ENCODE measurements at regions not wholly inside any gene's neighbourhood (a gene's known extent, or its start where the extent isn't known, plus 50 kb on each side); places are given as distances from the start of the nearest gene placed in this dataset.

DNA sequence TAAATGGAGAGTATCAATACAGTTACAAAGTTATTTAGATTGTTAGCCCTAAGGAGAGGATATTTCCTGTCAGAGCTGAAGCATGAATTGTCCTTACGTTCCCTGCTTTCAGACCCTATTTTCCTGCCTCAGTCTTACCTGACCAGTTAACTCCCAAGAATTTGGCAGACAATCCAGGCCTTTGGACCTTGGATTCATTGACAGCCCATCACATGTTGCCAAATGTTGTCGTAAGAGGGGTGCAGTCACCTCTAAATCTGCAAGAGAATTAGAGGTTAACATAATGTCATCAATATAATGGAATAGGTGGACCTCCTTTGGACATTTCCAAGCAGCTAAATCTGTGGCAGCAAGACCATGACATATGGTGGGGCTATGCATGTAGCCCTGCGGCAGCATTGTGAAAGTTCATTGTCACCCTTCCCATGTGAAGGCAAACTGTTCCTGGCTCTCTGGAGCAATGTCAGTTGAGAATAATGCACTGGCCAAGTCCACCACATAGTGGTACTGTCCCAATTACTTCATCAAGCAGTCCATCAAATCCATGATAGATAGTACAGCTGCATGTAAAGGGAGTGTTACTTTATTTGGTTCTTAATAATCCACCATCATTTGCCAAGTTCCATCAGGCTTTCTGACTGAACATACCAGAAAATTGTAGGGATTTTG is 1137.0 kb upstream of the POU3F4 start:
- intact Hi-C loops (cut with micrococcal nuclease), result no loop called here
- RAD21 ChIA-PET (ENCODE audit: low non-redundant PET in 1 of 2, low total read pairs in 2 of 2, uncharacterized antibody in 2 of 2, unreplicated experiment in 2 of 2), result no interaction called here

More for the DNA sequence above, 1137.0 kb upstream of the POU3F4 start:
- BruUV-seq (replicated peaks), result no TSS peak
- ChIA-PET POLR2A (no interaction called here), CTCF (no interaction called here)
- Histone ChIP-seq H3K4me1 (ENCODE audit: control insufficient read depth in 1 of 2, insufficient read depth in 2 of 2, low read length in 2 of 2) (no peaks in the 10 kb centered on the region), H4K20me1 (ENCODE audit: insufficient read depth) (no peaks in the 10 kb centered on the region), H3K36me3 (ENCODE audit: control insufficient read depth in 1 of 2, insufficient read depth in 2 of 2, low read length in 2 of 2) (no peaks in the 10 kb centered on the region), H3K9ac (ENCODE audit: low read length) (no peak overlapping the region), H3K79me2 (ENCODE audit: insufficient read depth, low read length) (no peaks in the 10 kb centered on the region), H3K9me2 (ENCODE audit: insufficient read depth) (no peaks in the 10 kb centered on the region), H3K27ac (ENCODE audit: low read depth, low read length) (no peak overlapping the region), H3K4me3 (replicated peaks in 1 of 2; ENCODE audit: low read depth in 1 of 2, low read length in 2 of 2) (no peak overlapping the region), H3K27me3 (ENCODE audit: insufficient read depth, low read length) (no peaks in the 10 kb centered on the region), H3K9me3 (ENCODE audit: control insufficient read depth in 1 of 2, insufficient read depth in 1 of 2, low read depth in 1 of 2, low read length in 2 of 2) (no peaks in the 10 kb centered on the region), H2AFZ (ENCODE audit: low read depth, low read length, poor library complexity, severe bottlenecking) (no peak overlapping the region), H3K4me2 (ENCODE audit: low read length) (no peak overlapping the region)
- TF ChIP-seq TCF7L2 (IDR thresholded peaks at IDR 0.05; ENCODE audit: borderline replicate concordance, extremely low read depth, insufficient read depth, insufficient read length) (no peak), EZH2 (IDR thresholded peaks at IDR 0.05) (no peak), ZFX (IDR thresholded peaks at IDR 0.05) (no peak), JUND (IDR thresholded peaks at IDR 0.05) (no peak), EGR1 (IDR thresholded peaks at IDR 0.05; ENCODE audit: low read depth) (no peak), CBX3 (IDR thresholded peaks at IDR 0.05; ENCODE audit: low read depth) (no peak), RAD21 (IDR thresholded peaks at IDR 0.05; ENCODE audit: low read depth) (no peak), MAX (IDR thresholded peaks at IDR 0.05) (no peak), POLR2A (IDR thresholded peaks at IDR 0.05; ENCODE audit: borderline replicate concordance, extremely low read depth, insufficient read depth, insufficient read length) (no peak), EZH2phosphoT487 (IDR thresholded peaks at IDR 0.05; ENCODE audit: borderline replicate concordance) (no peak)
- TF ChIP-seq, protein P1, sequence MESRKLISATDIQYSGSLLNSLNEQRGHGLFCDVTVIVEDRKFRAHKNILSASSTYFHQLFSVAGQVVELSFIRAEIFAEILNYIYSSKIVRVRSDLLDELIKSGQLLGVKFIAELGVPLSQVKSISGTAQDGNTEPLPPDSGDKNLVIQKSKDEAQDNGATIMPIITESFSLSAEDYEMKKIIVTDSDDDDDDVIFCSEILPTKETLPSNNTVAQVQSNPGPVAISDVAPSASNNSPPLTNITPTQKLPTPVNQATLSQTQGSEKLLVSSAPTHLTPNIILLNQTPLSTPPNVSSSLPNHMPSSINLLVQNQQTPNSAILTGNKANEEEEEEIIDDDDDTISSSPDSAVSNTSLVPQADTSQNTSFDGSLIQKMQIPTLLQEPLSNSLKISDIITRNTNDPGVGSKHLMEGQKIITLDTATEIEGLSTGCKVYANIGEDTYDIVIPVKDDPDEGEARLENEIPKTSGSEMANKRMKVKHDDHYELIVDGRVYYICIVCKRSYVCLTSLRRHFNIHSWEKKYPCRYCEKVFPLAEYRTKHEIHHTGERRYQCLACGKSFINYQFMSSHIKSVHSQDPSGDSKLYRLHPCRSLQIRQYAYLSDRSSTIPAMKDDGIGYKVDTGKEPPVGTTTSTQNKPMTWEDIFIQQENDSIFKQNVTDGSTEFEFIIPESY (IDR thresholded peaks at IDR 0.05; ENCODE audit: extremely low read depth, insufficient replicate concordance, low read length), result no peak
- TF ChIP-seq, protein P2, sequence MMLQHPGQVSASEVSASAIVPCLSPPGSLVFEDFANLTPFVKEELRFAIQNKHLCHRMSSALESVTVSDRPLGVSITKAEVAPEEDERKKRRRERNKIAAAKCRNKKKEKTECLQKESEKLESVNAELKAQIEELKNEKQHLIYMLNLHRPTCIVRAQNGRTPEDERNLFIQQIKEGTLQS (IDR thresholded peaks at IDR 0.05), result no peak
- TF ChIP-seq, protein P3, sequence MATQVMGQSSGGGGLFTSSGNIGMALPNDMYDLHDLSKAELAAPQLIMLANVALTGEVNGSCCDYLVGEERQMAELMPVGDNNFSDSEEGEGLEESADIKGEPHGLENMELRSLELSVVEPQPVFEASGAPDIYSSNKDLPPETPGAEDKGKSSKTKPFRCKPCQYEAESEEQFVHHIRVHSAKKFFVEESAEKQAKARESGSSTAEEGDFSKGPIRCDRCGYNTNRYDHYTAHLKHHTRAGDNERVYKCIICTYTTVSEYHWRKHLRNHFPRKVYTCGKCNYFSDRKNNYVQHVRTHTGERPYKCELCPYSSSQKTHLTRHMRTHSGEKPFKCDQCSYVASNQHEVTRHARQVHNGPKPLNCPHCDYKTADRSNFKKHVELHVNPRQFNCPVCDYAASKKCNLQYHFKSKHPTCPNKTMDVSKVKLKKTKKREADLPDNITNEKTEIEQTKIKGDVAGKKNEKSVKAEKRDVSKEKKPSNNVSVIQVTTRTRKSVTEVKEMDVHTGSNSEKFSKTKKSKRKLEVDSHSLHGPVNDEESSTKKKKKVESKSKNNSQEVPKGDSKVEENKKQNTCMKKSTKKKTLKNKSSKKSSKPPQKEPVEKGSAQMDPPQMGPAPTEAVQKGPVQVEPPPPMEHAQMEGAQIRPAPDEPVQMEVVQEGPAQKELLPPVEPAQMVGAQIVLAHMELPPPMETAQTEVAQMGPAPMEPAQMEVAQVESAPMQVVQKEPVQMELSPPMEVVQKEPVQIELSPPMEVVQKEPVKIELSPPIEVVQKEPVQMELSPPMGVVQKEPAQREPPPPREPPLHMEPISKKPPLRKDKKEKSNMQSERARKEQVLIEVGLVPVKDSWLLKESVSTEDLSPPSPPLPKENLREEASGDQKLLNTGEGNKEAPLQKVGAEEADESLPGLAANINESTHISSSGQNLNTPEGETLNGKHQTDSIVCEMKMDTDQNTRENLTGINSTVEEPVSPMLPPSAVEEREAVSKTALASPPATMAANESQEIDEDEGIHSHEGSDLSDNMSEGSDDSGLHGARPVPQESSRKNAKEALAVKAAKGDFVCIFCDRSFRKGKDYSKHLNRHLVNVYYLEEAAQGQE (IDR thresholded peaks at IDR 0.05; ENCODE audit: low read depth), result no peak
- DNase-seq (ENCODE audit: low read depth, low spot score) (no peak), ATAC-seq (no peak)
